Left kidney (tissue), 1 donor: ENCODE measurements at regions not wholly inside any gene's neighbourhood (a gene's known extent, or its start where the extent isn't known, plus 50 kb on each side); places are given as distances from the start of the nearest gene placed in this dataset.

ENCODE experiments used
- DNase-seq: peaks from one replicate; pipeline ENCODE4 v3.0.0-alpha.2; 2013

- DNase-seq, result no peak
Observed at GRCh38 chr4:125135652-125136051, 179.1 kb upstream of the FAT4 start.

GRCh38 chr4:125132729-125133128 lies 182.0 kb upstream of the FAT4 start:
- no peak for DNase-seq

DNA sequence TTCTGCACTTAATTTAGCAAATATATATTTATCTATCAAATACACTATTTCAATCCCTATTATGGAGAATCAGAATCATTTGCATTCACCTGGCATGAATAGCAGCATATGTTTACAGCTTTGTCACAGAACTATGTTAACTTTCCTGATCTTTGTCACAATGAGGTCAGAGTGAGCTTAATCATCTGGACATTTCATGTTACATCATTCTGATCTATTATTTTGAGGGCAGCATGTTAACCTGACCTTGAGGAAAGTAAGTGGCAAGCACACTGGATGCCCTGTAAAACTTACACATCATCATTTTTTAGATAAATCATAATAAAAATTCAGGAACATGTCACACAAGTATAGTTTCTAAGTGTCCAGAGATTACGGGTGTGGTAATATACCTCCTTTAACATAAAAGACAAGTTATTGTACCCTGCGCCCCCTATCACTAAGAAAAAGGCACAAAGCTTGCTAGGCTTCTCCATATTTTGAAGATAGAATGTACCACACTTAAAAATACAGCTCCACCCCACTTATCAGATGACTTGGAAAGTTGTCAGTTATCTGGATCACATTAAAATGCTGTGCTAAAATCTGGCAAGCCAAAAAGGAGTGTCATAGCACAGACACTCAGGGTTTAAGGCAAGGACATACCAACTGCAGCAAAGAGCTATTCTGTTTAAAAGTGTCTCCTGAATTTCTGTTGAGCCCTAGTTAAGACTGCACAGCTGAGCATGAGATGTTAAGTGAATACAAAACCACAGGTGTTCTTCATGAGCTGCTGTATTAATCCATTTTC lies 182.7 kb upstream of the FAT4 start:
- no peak for DNase-seq

DNA sequence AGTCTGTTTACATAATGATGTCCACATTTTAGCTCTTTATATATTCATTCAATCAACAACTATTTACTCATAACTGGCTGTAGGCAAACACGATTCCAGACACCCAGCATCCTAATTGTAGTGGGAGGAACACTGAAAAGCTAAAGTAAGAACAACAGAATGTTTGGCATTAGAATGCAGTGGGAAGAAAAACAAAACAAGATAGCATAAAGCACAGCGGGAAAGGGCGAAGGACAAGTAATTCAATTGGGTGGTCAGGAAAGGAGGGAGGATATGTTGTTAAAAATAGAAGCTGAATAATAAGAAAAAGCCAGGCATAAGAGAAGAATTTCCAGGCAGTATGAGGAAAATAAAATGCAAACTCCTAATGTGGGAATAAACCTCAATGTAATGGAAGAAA lies 189.5 kb upstream of the FAT4 start:
- DNase-seq, result no peak

DNA sequence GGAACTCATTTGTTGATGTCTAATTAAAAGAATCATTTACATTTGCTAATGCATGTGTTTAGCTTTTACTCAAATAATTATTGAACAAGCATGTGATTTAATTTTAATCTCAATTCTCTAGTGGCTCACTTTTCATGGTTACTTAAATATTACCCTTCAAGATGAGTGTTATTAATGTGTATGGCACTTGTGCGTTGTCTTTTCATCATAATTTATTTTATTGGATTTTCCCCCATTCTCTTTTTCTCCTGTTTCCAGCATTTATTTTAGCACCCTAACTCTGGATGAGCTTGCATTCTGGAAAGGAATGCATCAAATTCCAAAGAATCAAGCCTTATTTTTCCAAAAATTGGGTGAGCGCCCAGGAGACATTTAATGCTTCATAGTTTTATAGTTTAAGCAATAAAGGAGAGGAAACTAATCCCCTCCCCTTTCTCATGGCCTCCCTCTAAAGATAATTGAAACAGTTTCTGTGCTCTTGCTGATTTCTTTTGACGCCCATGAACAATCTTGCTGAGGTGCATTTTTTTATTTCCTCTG lies 191.1 kb upstream of the FAT4 start:
- peak; percentile 13 for DNase-seq

DNA sequence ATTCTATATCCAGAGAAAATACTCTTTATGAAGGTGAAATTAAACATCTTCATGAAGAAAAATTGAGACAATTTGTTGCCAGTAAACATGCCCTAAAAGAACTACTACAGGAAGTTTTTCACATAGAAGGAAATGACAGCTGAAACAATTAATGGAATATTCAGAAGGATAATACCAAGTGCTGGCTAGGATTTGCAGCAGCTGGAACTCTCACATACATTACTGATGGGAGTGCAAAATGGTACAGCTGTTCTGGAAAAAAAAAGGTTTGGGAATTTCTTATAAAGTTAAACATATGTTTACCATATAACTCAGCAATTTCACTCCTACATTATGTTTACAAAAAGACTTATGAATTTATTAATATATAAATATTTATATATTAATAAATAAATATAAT lies 193.2 kb upstream of the FAT4 start:
- DNase-seq, result no peak

DNA sequence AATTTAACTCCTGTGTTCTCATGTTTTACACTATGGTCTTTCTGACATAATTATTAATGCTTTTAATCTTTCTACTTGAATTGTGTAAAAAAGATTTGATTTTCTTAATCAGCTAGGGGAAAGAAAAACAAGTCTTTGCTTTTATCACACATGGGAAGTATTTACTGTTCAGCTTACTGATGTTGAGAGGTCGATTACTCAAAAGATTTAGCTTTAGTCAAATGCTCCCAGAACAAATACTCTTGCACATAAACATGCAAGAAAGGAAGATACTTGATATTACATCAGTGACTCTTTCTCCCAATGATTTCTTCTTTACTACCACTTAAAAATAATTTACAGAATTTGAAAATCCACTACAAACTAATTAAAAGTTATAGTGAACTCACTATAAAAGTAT lies 198.3 kb upstream of the FAT4 start:
- DNase-seq, result no peak

GRCh38 chr4:125115941-125116340 lies 198.8 kb upstream of the FAT4 start:
- no peak for DNase-seq

- DNase-seq, result no peak
Observed at GRCh38 chr4:125115476-125115875, 199.3 kb upstream of the FAT4 start.

- DNase-seq, result no peak
Observed at GRCh38 chr4:125112536-125112935, 202.2 kb upstream of the FAT4 start.

DNA sequence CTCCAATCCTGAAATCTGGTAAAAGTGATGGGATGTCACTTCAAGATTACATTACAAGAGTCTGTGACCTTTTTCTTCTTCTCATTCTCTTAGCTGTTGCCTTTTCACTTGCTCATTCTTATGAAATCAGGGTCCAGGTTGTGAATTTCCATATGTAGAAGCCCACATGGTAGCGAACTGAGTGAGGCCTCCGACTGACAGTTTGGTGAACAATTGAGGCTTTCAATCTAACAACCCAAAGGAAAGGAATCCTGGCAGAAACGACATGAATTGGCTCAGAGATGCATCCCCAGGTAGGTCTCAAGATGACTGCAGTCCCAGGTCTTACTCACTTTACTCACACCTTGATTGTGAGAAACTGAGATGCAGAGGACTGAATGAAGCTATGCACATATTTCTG lies 203.4 kb upstream of the FAT4 start:
- no peak for DNase-seq

DNA sequence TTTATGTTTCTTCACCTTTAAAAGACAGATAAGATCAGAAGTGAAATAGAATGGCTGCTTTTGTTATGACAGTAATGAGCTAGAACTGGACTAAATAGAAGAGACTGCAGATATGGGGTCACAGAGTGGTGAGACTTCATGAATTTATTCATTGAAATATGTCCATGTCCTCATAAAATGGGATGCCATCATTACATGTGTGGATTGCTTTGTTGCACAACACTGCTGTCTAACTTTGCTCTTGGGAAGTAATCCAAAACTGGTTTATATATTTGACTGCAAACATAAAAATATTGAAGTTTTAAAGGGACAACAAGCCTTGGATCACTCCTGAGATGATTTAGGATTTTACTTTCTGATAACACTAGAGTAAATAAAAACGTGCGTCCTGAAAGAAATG lies 209.2 kb upstream of the FAT4 start:
- no peak for DNase-seq

DNA sequence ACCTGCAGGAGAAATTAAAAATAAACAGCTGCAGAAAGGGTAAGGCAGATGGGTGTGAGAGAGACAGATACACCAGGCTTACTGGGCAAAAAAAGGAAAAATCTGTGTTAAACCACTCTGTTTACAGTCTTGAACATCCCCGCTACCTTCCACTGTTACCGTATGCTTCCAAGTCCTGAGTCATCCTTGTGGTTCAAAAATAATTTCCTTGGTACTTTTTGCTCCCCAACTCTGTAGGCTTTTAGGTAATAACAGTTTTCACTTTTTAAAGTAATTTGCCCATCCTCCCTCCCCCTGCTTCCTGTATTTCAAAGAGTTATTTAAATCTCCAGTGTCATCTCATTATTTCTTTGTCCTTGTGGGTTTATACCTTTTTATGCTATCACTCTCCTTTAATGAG lies 210.1 kb upstream of the FAT4 start:
- no peak for DNase-seq

GRCh38 chr4:125101719-125102118 lies 213.0 kb upstream of the FAT4 start:
- DNase-seq, result no peak

DNA sequence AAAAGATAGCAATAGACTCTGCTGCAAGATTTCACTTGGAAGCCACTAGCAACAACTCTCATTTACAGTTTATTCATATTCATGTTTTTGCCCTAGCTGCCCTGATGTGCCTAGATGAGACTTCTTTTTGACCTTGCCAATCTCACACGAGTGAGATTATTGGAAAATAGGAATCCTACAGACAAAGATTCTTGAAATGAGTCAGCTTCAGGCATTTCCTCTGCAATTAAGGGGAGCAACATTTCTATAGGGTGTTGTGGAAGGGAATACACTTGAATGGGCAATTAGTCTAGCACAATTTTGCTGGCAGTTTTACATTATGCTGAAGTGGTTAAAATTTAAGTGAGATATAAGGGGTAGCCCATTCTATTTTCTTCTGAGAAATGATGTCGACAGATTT lies 217.0 kb upstream of the FAT4 start:
- DNase-seq, result no peak

- no peak for DNase-seq
Observed at GRCh38 chr4:125096662-125097061, 218.1 kb upstream of the FAT4 start.

GRCh38 chr4:125091541-125091940 lies 223.2 kb upstream of the FAT4 start:
- no peak for DNase-seq

DNA sequence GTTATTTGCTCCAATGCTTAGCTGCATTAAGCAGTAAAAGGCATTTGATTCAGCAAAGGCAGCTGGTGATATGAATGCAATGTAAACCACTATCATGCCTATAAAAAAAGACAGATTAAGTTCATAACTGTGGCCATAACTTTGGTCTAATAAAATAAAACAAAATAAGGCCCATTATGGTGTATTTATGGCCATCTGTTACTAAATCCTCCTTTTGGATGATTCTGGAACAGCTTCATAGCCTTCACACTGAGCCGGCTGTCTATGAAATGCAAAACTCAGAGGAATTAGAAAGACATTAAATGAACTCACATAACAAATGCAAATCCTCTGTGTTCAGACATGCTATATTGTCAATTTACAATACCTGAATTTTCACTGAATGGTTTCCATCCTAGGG lies 223.7 kb upstream of the FAT4 start:
- DNase-seq, result no peak

DNA sequence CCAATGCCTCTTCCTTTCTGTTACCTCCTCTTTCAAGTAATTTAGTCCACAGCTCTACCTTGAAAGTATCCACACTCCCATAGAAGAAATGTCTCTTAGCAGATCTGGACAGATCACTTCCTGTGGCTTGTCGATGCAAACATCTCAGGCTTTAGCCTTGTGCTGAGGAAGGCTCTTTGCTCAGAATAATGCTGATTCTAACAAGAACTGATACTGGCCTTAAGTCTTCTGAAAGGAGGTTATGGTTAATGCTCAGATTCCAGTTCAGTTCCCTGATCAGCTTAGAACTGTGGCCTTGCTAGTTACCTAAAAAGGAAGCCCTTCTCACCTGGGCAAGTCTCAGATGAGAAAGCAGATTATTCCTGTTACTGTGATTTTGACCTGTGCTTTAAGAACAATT lies 230.1 kb upstream of the FAT4 start:
- DNase-seq, result no peak

- no peak for DNase-seq
Observed at GRCh38 chr4:125082729-125083417, 231.9 kb upstream of the FAT4 start.

DNA sequence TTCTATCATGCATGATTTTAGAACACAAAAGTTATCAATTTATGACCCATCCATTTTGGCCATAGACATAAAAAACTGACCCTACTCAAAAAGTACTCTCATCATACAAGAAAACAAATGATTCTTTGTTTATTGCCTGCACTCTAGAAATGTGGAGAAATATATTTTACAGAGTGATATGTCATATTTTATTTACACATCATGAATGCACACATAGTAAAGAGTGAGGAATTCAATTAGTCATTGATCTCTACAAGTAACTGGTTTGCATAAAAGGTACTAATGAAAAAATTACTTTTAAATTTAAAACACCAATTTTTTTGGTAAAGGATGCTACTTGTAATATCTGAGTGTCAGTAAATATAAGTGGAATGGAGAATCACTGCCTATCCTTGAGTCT lies 242.5 kb upstream of the FAT4 start:
- DNase-seq, result no peak

- DNase-seq, result no peak
Observed at GRCh38 chr4:125070861-125071260, 243.9 kb upstream of the FAT4 start.

- no peak for DNase-seq
Observed at GRCh38 chr4:125062115-125063050, 252.4 kb upstream of the FAT4 start.
